Muscle layer of colon (tissue), 2 donors: ENCODE measurements at regions not wholly inside any gene's neighbourhood (a gene's known extent, or its start where the extent isn't known, plus 50 kb on each side); places are given as distances from the start of the nearest gene placed in this dataset.

Experiments
- H3K27ac ChIP-seq: one replicate; pipeline ENCODE4 v1.7.0; 2013; ENCODE audit warnings: low read depth, mild to moderate bottlenecking, low read length, moderate library complexity
- H3K27me3 ChIP-seq, 2 donors: one replicate each; pipeline ENCODE4 v1.7.0; 2013; ENCODE audit warnings: low read length in 2 of 2, mild to moderate bottlenecking in 2 of 2; ENCODE audit not compliant: insufficient read depth in 2 of 2, control insufficient read depth in 1 of 2
- H3K36me3 ChIP-seq: one replicate; pipeline ENCODE4 v1.7.0; 2013; ENCODE audit warnings: mild to moderate bottlenecking, low read length; ENCODE audit not compliant: insufficient read depth
- H3K4me1 ChIP-seq: one replicate; pipeline ENCODE4 v1.7.0; 2013; ENCODE audit warnings: mild to moderate bottlenecking, low read length; ENCODE audit not compliant: insufficient read depth
- H3K4me3 ChIP-seq, 2 donors: one replicate each; pipeline ENCODE4 v1.7.0; 2013; ENCODE audit warnings: low read length in 2 of 2, low read depth in 1 of 2, mild to moderate bottlenecking in 1 of 2, moderate library complexity in 1 of 2
- H3K9ac ChIP-seq: one replicate; pipeline ENCODE4 v1.7.0; 2013; ENCODE audit warnings: low read length
- H3K9me3 ChIP-seq: one replicate; pipeline ENCODE4 v1.7.0; 2013; ENCODE audit warnings: mild to moderate bottlenecking, low read length
- donor health status: abdominal sarcoma.
- donor health status: Adenocarcinoma of cecum.

- H3K9ac ChIP-seq = no peak overlapping the region
- no peak overlapping the region for H3K4me3 ChIP-seq
- no peaks in the 10 kb centered on the region for H3K27me3 ChIP-seq
- H3K4me1 ChIP-seq = no peaks in the 10 kb centered on the region
- H3K27ac ChIP-seq = no peak overlapping the region
- H3K36me3 ChIP-seq = no peaks in the 10 kb centered on the region
- no peaks in the 10 kb centered on the region for H3K9me3 ChIP-seq
Measured at GRCh38 chr12:126551869-126552268, 1486.6 kb downstream of the AACS start.

GRCh38 chr12:126554625-126555024 lies 1489.4 kb downstream of the AACS start:
- H3K36me3 ChIP-seq = no peaks in the 10 kb centered on the region
- H3K27ac ChIP-seq = no peak overlapping the region
- no peaks in the 10 kb centered on the region for H3K27me3 ChIP-seq
- H3K4me3 ChIP-seq = no peak overlapping the region
- H3K9ac ChIP-seq = no peak overlapping the region
- no peaks in the 10 kb centered on the region for H3K9me3 ChIP-seq
- no peaks in the 10 kb centered on the region for H3K4me1 ChIP-seq

DNA sequence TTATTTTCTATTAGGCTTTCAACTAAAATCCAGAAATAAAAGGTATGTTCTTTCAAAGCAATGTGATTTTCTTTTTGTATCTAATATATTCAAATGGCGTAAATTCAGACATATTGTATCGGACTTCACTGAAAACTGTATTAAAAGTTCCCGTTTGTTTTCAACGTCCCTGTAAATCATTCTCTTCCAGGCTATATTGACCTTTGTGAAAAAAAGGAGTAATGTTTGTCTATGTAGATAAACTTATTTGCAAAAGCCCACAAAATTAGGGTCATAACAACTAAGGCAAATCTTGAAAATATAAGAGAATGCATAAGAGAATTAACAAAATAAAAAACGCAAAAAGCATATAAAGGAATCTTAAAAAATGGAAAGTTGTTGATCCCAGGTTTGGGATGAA lies 1492.4 kb downstream of the AACS start:
- Histone ChIP-seq H3K4me3 (no peak overlapping the region), H3K27ac (no peak overlapping the region), H3K9ac (no peak overlapping the region)

DNA sequence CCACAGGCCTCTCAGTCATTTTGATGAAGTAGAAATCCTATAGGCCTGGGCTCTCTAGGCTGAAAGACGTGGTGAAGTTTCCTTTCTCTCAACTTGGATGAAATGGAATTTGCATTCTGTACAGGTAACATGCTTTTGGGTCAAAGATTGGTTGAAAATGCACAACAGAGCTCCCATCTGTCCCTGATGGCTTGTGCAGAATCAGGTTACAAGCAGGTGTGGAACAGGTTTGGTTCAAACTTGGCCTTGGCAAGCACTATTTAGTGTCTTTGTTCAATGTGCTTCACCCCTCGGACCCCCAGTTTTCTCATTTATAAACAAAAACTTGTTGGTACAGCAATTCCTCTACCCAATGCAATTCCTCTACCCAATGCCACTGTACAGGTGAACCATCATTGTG lies 1493.0 kb downstream of the AACS start:
- Histone ChIP-seq H3K27me3 (no peaks in the 10 kb centered on the region), H3K36me3 (no peaks in the 10 kb centered on the region), H3K4me1 (no peaks in the 10 kb centered on the region), H3K9me3 (no peaks in the 10 kb centered on the region), H3K4me3 (no peak overlapping the region), H3K27ac (no peak overlapping the region), H3K9ac (no peak overlapping the region)

More for the DNA sequence above, 1492.4 kb downstream of the AACS start:
- H3K4me1 ChIP-seq = no peaks in the 10 kb centered on the region
- H3K27me3 ChIP-seq = no peaks in the 10 kb centered on the region
- no peaks in the 10 kb centered on the region for H3K36me3 ChIP-seq
- H3K9me3 ChIP-seq = no peaks in the 10 kb centered on the region

GRCh38 chr12:126558810-126559209 lies 1493.6 kb downstream of the AACS start:
- no peaks in the 10 kb centered on the region for H3K36me3 ChIP-seq
- no peak overlapping the region for H3K4me3 ChIP-seq
- no peaks in the 10 kb centered on the region for H3K9me3 ChIP-seq
- no peaks in the 10 kb centered on the region for H3K27me3 ChIP-seq
- H3K9ac ChIP-seq = no peak overlapping the region
- no peak overlapping the region for H3K27ac ChIP-seq
- no peaks in the 10 kb centered on the region for H3K4me1 ChIP-seq

DNA sequence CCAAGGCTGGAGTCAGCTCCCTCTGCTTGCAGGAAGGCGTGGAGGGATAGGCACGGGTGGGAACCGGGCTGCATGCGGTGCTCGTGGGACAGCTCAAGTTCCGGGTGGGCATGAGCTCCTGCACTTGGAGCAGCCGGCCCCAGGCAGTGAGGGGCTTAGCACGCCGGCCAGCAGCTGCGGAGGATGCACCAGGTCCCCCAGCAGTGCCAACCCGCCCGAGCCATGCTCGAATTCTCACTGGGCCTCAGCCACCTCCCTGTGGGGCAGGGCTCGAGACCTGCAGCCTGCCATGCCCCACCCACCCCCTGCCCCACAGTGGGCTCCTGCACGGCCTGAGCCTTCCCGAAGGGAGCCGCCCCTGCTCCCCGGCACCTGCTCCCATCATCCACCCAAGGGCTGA lies 1501.8 kb downstream of the AACS start:
- Histone ChIP-seq H3K36me3 (no peaks in the 10 kb centered on the region), H3K4me3 (no peak overlapping the region), H3K9me3 (no peaks in the 10 kb centered on the region), H3K27ac (no peak overlapping the region), H3K9ac (no peak overlapping the region), H3K4me1 (no peaks in the 10 kb centered on the region), H3K27me3 (no peaks in the 10 kb centered on the region)

- H3K27me3 ChIP-seq = no peaks in the 10 kb centered on the region
Measured at GRCh38 chr12:126569706-126570105, 1504.5 kb downstream of the AACS start.

DNA sequence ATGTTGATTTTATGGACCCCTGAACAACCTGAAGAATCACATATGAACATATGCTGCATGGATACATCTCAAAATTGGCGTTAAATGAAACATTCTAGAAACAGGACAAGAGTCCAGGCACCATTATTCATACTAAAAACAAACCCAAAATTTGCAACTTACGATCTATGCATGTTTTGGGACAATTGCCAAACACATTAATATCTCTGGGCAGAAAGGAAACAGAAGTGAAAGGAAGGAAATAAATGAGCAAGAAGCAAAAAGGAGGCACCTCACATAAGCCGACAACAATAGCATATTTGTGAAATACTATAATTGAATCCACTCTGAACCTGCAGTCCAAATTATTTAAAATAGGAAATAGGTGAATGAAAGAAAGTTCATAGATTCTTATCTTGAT lies 1505.3 kb downstream of the AACS start:
- Histone ChIP-seq H3K27me3 (no peaks in the 10 kb centered on the region), H3K36me3 (no peaks in the 10 kb centered on the region), H3K4me3 (no peak overlapping the region), H3K27ac (no peak overlapping the region), H3K4me1 (no peaks in the 10 kb centered on the region), H3K9ac (no peak overlapping the region), H3K9me3 (no peaks in the 10 kb centered on the region)

More at GRCh38 chr12:126569706-126570105, 1504.5 kb downstream of the AACS start:
- no peaks in the 10 kb centered on the region for H3K9me3 ChIP-seq
- H3K9ac ChIP-seq = no peak overlapping the region
- H3K36me3 ChIP-seq = no peaks in the 10 kb centered on the region
- H3K4me1 ChIP-seq = no peaks in the 10 kb centered on the region
- no peak overlapping the region for H3K4me3 ChIP-seq
- no peak overlapping the region for H3K27ac ChIP-seq

GRCh38 chr12:126572170-126572569 lies 1506.9 kb downstream of the AACS start:
- Histone ChIP-seq H3K36me3 (no peaks in the 10 kb centered on the region), H3K27ac (no peak overlapping the region), H3K27me3 (no peaks in the 10 kb centered on the region), H3K9ac (no peak overlapping the region), H3K9me3 (no peaks in the 10 kb centered on the region), H3K4me1 (no peaks in the 10 kb centered on the region), H3K4me3 (no peak overlapping the region)

DNA sequence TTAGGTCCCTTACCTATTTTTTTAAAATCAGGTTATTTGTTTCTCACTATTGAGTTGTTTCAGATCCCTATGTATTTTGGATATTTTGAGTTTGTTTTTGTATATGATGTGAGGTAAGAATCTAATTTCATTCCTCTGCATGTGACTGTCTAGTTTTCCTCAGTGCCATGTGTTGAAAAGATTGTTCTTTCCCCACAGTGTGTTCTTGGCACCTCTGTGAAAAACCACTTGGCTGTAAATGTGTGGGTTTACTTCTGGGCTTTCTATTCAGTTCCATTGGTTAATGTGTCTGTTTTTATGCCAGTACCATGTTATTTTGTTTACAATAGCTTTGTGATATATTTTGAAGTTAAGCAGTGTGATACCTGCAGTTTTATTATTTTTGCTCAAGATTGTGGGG lies 1516.4 kb downstream of the AACS start:
- Histone ChIP-seq H3K36me3 (no peaks in the 10 kb centered on the region), H3K4me1 (no peaks in the 10 kb centered on the region), H3K4me3 (no peak overlapping the region), H3K9me3 (no peaks in the 10 kb centered on the region), H3K27me3 (no peaks in the 10 kb centered on the region), H3K27ac (no peak overlapping the region), H3K9ac (no peak overlapping the region)

- Histone ChIP-seq H3K9ac (no peak overlapping the region), H3K9me3 (no peaks in the 10 kb centered on the region), H3K4me3 (no peak overlapping the region), H3K27me3 (no peaks in the 10 kb centered on the region), H3K27ac (no peak overlapping the region), H3K4me1 (no peaks in the 10 kb centered on the region), H3K36me3 (no peaks in the 10 kb centered on the region)
Measured at GRCh38 chr12:126582231-126582630, 1517.0 kb downstream of the AACS start.

- no peaks in the 10 kb centered on the region for H3K9me3 ChIP-seq
- no peak overlapping the region for H3K4me3 ChIP-seq
- no peaks in the 10 kb centered on the region for H3K4me1 ChIP-seq
- H3K9ac ChIP-seq = no peak overlapping the region
- no peaks in the 10 kb centered on the region for H3K27me3 ChIP-seq
- no peak overlapping the region for H3K27ac ChIP-seq
- no peaks in the 10 kb centered on the region for H3K36me3 ChIP-seq
Measured at GRCh38 chr12:126588586-126589249, 1523.5 kb downstream of the AACS start.
